ENCODE measurements at regions not wholly inside any gene's neighbourhood (a gene's known extent, or its start where the extent isn't known, plus 50 kb on each side); places are given as distances from the start of the nearest gene placed in this dataset.

GRCh38 chr21:31566064-31566463 is 93.4 kb upstream of the SOD1 start:
- DNase-seq (ENCODE audit: low read depth in 2 of 2), result no peak

GRCh38 chr21:31564439-31564838 is 95.1 kb upstream of the SOD1 start:
- DNase-seq (ENCODE audit: low read depth in 2 of 2), result no peak

GRCh38 chr21:31560479-31560878 is 99.0 kb upstream of the SOD1 start:
- DNase-seq (ENCODE audit: low read depth in 2 of 2), result no peak

GRCh38 chr21:31559368-31560119 is 99.9 kb upstream of the SOD1 start:
- peak; percentile 87 to 94 for DNase-seq (ENCODE audit: low read depth in 2 of 2)

- DNase-seq (ENCODE audit: low read depth in 2 of 2), result peak; percentile 84 to 86
These were observed 100.5 kb upstream of the SOD1 start for GRCh38 chr21:31558962-31559367.

- DNase-seq (ENCODE audit: low read depth in 2 of 2), result peak in 1 of 2 donors; percentile 17
These were observed 101.1 kb upstream of the SOD1 start for GRCh38 chr21:31558189-31558961.

- peak in 1 of 2 donors; percentile 11 for DNase-seq (ENCODE audit: low read depth in 2 of 2)
These were observed 101.9 kb upstream of the SOD1 start for GRCh38 chr21:31557421-31558188.

- no peak for DNase-seq (ENCODE audit: low read depth in 2 of 2)
These were observed 102.8 kb upstream of the SOD1 start for GRCh38 chr21:31556662-31557061.

GRCh38 chr21:31555741-31556191 is 103.7 kb upstream of the SOD1 start:
- DNase-seq (ENCODE audit: low read depth in 2 of 2), result no peak

GRCh38 chr21:31554511-31555022 is 104.9 kb upstream of the SOD1 start:
- peak in 1 of 2 donors; percentile 16 for DNase-seq (ENCODE audit: low read depth in 2 of 2)

GRCh38 chr21:31553926-31554325 is 105.6 kb upstream of the SOD1 start:
- DNase-seq (ENCODE audit: low read depth in 2 of 2), result no peak

- DNase-seq (ENCODE audit: low read depth in 2 of 2), result no peak
These were observed 106.0 kb upstream of the SOD1 start for GRCh38 chr21:31553461-31553860.

GRCh38 chr21:31552826-31553225 is 106.7 kb upstream of the SOD1 start:
- DNase-seq (ENCODE audit: low read depth in 2 of 2), result no peak

- no peak for DNase-seq (ENCODE audit: low read depth in 2 of 2)
These were observed 109.4 kb upstream of the SOD1 start for GRCh38 chr21:31550070-31550469.

GRCh38 chr21:31548688-31549087 is 110.8 kb upstream of the SOD1 start:
- no peak for DNase-seq (ENCODE audit: low read depth in 2 of 2)

GRCh38 chr21:31546443-31547170 is 112.9 kb upstream of the SOD1 start:
- no peak for DNase-seq (ENCODE audit: low read depth in 2 of 2)

- no peak for DNase-seq (ENCODE audit: low read depth in 2 of 2)
These were observed 114.5 kb upstream of the SOD1 start for GRCh38 chr21:31545036-31545435.

GRCh38 chr21:31543191-31543590 is 116.3 kb upstream of the SOD1 start:
- DNase-seq (ENCODE audit: low read depth in 2 of 2), result no peak

GRCh38 chr21:31538816-31539215 is 120.7 kb upstream of the SOD1 start:
- DNase-seq (ENCODE audit: low read depth in 2 of 2), result no peak

GRCh38 chr21:31537872-31538576 is 121.5 kb upstream of the SOD1 start:
- no peak for DNase-seq (ENCODE audit: low read depth in 2 of 2)

GRCh38 chr21:31536138-31536537 is 123.4 kb upstream of the SOD1 start:
- DNase-seq (ENCODE audit: low read depth in 2 of 2), result no peak
